B cell (primary cell): ENCODE measurements at regions not wholly inside any gene's neighbourhood (a gene's known extent, or its start where the extent isn't known, plus 50 kb on each side); places are given as distances from the start of the nearest gene placed in this dataset.

Source experiments
- ATAC-seq: fragments of 200-7000 bp; cut with Tn5 transposase; one replicate; pipeline ENCODE4 v1.10.0; 2021; ENCODE audit warnings: low read depth, mild to moderate bottlenecking, moderate number of reproducible peaks, moderate library complexity
- CTCF ChIA-PET: fragments of 350-600 bp; sonication (Branson Sonifier 250); formaldehyde crosslinking; loops from one replicate; lab custom pipeline; 2021; ENCODE audit warnings: antibody characterized with exemption, inconsistent platforms; lab: Charles Lee
- POLR2A ChIA-PET: fragments of 350-600 bp; sonication (Branson Sonifier 250); formaldehyde crosslinking; loops from one replicate; lab custom pipeline; 2021; ENCODE audit warnings: antibody characterized with exemption; lab: Charles Lee
- DNase-seq: peaks from one replicate; pipeline ENCODE4 v3.0.0; 2013
- H2AFZ ChIP-seq: 2 replicates; pipeline ENCODE4 v1.6.1; 2012; ENCODE audit warnings: mild to moderate bottlenecking, low read depth, low read length; ENCODE audit not compliant: insufficient read depth, poor library complexity, severe bottlenecking
- H3K27ac ChIP-seq, 2 donors: 1 replicate in 1 of 2; 2 replicates in 1 of 2; pipeline ENCODE4 v1.5.1; 2012 to 2013; ENCODE audit warnings: low read length in 2 of 2, mild to moderate bottlenecking in 2 of 2, moderate library complexity in 1 of 2
- H3K27me3 ChIP-seq, 4 experiments: fragments of 200-600 bp in 1 of 4; sonication (generic) in 1 of 4; replicated peaks in 1 of 4; 1 replicate in 2 of 4; 2 replicates in 2 of 4; pipeline versions ENCODE4 v1.6.1 to v1.7.0; 2013 to 2016; ENCODE audit warnings: low read length in 3 of 4, mild to moderate bottlenecking in 2 of 4, mixed read lengths in 1 of 4, moderate library complexity in 1 of 4; ENCODE audit not compliant: insufficient read depth in 4 of 4, control insufficient read depth in 3 of 4; ENCODE audit errors: control extremely low read depth in 1 of 4
- H3K36me3 ChIP-seq, 2 experiments: replicated peaks in 1 of 2; 1 replicate in 1 of 2; 2 replicates in 1 of 2; pipeline versions ENCODE4 v1.6.1 to v1.7.1; 2013; ENCODE audit warnings: low read length in 1 of 2; ENCODE audit not compliant: insufficient read depth in 2 of 2, control insufficient read depth in 1 of 2; ENCODE audit errors: control extremely low read depth in 1 of 2, extremely low read depth in 1 of 2
- H3K4me1 ChIP-seq, 2 donors: fragments of 200-600 bp in 1 of 2; sonication (generic) in 1 of 2; 1 replicate in 1 of 2; 2 replicates in 1 of 2; pipeline versions ENCODE4 v1.5.1 to v1.6.1; 2013 to 2017; ENCODE audit warnings: low read length in 2 of 2; ENCODE audit not compliant: control insufficient read depth in 2 of 2, insufficient read depth in 2 of 2
- H3K4me2 ChIP-seq: replicated peaks from 2 replicates; pipeline ENCODE3; 2012; ENCODE audit warnings: mild to moderate bottlenecking, low read depth, low read length; ENCODE audit not compliant: poor library complexity, severe bottlenecking
- H3K4me3 ChIP-seq, 5 experiments: fragments of 200-600 bp in 1 of 5; sonication (generic) in 1 of 5; 1 replicate in 3 of 5; 2 replicates in 2 of 5; pipeline versions ENCODE4 v1.5.1 to v1.7.0; 2011 to 2016; ENCODE audit warnings: low read length in 4 of 5, mild to moderate bottlenecking in 4 of 5, low read depth in 2 of 5, control low read depth in 1 of 5, moderate library complexity in 1 of 5; ENCODE audit not compliant: insufficient read depth in 1 of 5; ENCODE audit errors: control extremely low read depth in 1 of 5, extremely low read depth in 1 of 5
- H3K79me2 ChIP-seq: fragments of 200-600 bp; sonication (generic); one replicate; pipeline ENCODE4 v1.6.0; 2016; ENCODE audit warnings: low read length; ENCODE audit not compliant: control insufficient read depth, insufficient read depth
- H3K9ac ChIP-seq: fragments of 200-600 bp; sonication (generic); 2 replicates; pipeline ENCODE4 v1.6.1; 2017; ENCODE audit warnings: mild to moderate bottlenecking, low read length, moderate library complexity
- H3K9me3 ChIP-seq, 3 donors: one replicate each; pipeline versions ENCODE4 v1.6.1 to v1.7.1; 2013; ENCODE audit warnings: low read length in 2 of 3; ENCODE audit not compliant: control insufficient read depth in 2 of 3, insufficient read depth in 1 of 3; ENCODE audit errors: control extremely low read depth in 1 of 3
- H4K20me1 ChIP-seq: 2 replicates; pipeline ENCODE4 v1.6.0; 2012; ENCODE audit warnings: mild to moderate bottlenecking, low read length; ENCODE audit not compliant: insufficient read depth, control insufficient read depth, poor library complexity, severe bottlenecking
- H3K27ac Mint-ChIP-seq: one replicate; pipeline ENCODE4 v1.8.0; 2021; ENCODE audit warnings: mixed read lengths
- H3K27me3 Mint-ChIP-seq: one replicate; pipeline ENCODE4 v1.8.0; 2021; ENCODE audit warnings: mixed read lengths
- H3K4me1 Mint-ChIP-seq: one replicate; pipeline ENCODE4 v1.8.0; 2021; ENCODE audit warnings: mixed read lengths
- H3K4me3 Mint-ChIP-seq: one replicate; pipeline ENCODE4 v1.8.0; 2021; ENCODE audit warnings: mixed read lengths
- H3K9me3 Mint-ChIP-seq: one replicate; pipeline ENCODE4 v1.8.0; 2022; ENCODE audit warnings: mixed read lengths; ENCODE audit not compliant: insufficient read depth
- EZH2 ChIP-seq: IDR thresholded peaks from 2 replicates; pipeline ENCODE4 v1.6.1; 2012; ENCODE audit warnings: borderline replicate concordance, low read depth, mild to moderate bottlenecking, moderate library complexity, low read length; ENCODE audit not compliant: insufficient read depth, poor library complexity, severe bottlenecking
- WGBS: methylation state at CpG from one replicate; pipeline ENCODE4 v1.1.5; 2013; ENCODE audit warnings: missing lambda C conversion rate; ENCODE audit not compliant: insufficient coverage; 5-methylcytosine and 5-hydroxymethylcytosine counted together
- intact Hi-C: fragments of 100-400 bp; cut with micrococcal nuclease; formaldehyde crosslinking; loops from one replicate; pipeline ENCODE4 v1.10.0; 2022
- TF ChIP-seq, protein P1 (sequence below): fragments of 200-600 bp; IDR thresholded peaks from one replicate; pipeline ENCODE4 v1.8.0; 2022; ENCODE audit warnings: antibody characterized with exemption, mild to moderate bottlenecking

DNA sequence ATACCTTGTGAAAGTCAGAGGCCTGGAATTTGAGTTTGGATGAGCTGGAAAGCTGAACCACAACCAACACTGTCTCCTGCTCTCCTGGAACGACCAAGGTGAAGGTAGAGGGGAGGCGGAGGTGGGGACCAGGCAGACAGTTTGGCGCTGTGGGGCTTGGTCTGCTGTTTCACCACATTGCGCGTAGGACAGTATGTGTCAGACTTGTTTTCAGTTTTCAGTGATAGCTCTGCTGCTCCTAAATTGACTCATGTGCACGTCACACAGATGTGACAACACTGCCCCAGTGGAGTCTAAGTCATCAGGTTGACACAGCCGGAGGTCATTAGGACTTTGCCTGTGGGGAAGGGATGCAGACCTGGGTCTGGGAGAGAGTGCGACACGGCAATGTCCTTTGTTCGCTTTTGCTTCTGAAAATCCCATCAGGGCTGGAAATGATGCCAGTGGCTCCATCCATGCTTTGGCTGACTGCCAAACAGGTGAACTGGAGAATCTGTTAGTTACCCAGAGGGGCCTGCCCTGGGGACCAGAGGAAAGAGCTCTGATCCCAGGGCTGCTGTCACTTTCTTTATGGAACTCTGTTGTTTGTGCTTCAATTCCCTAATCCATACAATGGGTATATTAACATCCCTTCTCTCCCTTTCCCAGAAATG lies 255.5 kb downstream of the CDC5L start:
- DNase-seq (no peak), ATAC-seq (no peak)
- intact Hi-C loops, result no loop called here
- H3K4me2 ChIP-seq, result no peak overlapping the region
- Mint-ChIP-seq H3K4me1 (no peaks in the 10 kb centered on the region), H3K9me3 (no peaks in the 10 kb centered on the region), H3K27ac (no peak overlapping the region), H3K4me3 (no peak overlapping the region), H3K27me3 (peaks cover 5% of the 10 kb centered on the region)
- no peaks in the 10 kb centered on the region for H3K79me2 ChIP-seq
- no peaks in the 10 kb centered on the region for H3K27me3 ChIP-seq
- ChIA-PET CTCF (interaction anchor here (3.1 kb wide), 1 partner anchor 13 kb away, joined by 8 read pairs; no protein-coding TSS in a partner anchor), POLR2A (no interaction called here)
- H2AFZ ChIP-seq, result no peak overlapping the region
- no peaks in the 10 kb centered on the region for H3K4me1 ChIP-seq
- H3K27ac ChIP-seq, result no peak overlapping the region
- H3K4me3 ChIP-seq, result no peak overlapping the region
- no peaks in the 10 kb centered on the region for H3K9me3 ChIP-seq
- no peaks in the 10 kb centered on the region for H4K20me1 ChIP-seq
- no peaks in the 10 kb centered on the region for H3K36me3 ChIP-seq
- WGBS, result 89% methylated on average over 9 of the region's 10 CpGs
- TF ChIP-seq, protein P1, sequence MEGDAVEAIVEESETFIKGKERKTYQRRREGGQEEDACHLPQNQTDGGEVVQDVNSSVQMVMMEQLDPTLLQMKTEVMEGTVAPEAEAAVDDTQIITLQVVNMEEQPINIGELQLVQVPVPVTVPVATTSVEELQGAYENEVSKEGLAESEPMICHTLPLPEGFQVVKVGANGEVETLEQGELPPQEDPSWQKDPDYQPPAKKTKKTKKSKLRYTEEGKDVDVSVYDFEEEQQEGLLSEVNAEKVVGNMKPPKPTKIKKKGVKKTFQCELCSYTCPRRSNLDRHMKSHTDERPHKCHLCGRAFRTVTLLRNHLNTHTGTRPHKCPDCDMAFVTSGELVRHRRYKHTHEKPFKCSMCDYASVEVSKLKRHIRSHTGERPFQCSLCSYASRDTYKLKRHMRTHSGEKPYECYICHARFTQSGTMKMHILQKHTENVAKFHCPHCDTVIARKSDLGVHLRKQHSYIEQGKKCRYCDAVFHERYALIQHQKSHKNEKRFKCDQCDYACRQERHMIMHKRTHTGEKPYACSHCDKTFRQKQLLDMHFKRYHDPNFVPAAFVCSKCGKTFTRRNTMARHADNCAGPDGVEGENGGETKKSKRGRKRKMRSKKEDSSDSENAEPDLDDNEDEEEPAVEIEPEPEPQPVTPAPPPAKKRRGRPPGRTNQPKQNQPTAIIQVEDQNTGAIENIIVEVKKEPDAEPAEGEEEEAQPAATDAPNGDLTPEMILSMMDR, result no peak
- no peak for TF ChIP-seq EZH2
- H3K9ac ChIP-seq, result no peak overlapping the region

DNA sequence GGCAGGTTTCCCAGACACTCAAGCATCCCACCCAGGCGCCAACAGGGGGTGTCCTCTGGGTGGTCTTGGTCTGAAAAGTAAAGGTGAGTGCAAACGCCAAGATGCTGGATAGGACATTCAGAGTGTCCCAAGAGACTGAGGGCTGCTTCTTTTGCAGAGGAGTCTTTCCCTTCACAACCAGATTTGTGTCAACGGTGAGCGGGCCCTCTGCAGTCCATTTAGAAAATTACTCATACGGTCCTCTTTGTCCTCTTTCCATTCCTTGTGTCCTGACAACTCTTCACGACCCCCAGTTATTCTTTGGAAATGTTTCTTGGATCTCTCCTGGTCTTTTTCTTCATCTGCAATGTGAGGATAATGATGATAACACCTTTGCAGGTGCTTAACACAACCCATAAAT lies 257.8 kb downstream of the CDC5L start:
- intact Hi-C loops, result no loop called here
- ATAC-seq (no peak), DNase-seq (no peak)
- POLR2A ChIA-PET, result interaction anchor here (0.7 kb wide), 1 partner anchor 816 kb away, joined by 4 read pairs; no protein-coding TSS in a partner anchor
- H4K20me1 ChIP-seq, result no peaks in the 10 kb centered on the region
- no peaks in the 10 kb centered on the region for H3K9me3 ChIP-seq
- no peak overlapping the region for H3K4me3 ChIP-seq
- TF ChIP-seq EZH2, result no peak
- TF ChIP-seq, protein P1, result no peak
- no peak overlapping the region for H2AFZ ChIP-seq
- no peaks in the 10 kb centered on the region for H3K27me3 ChIP-seq
- H3K36me3 ChIP-seq, result no peaks in the 10 kb centered on the region
- no peaks in the 10 kb centered on the region for H3K4me1 ChIP-seq
- H3K79me2 ChIP-seq, result no peaks in the 10 kb centered on the region
- H3K4me3 Mint-ChIP-seq, result no peak overlapping the region
- H3K9ac ChIP-seq, result no peak overlapping the region
- H3K9me3 Mint-ChIP-seq, result no peaks in the 10 kb centered on the region
- no peak overlapping the region for H3K27ac ChIP-seq
- CTCF ChIA-PET, result no interaction called here
- WGBS, result 86% methylated on average over 2 of the region's 6 CpGs
- no peak overlapping the region for H3K4me2 ChIP-seq
- H3K27me3 Mint-ChIP-seq, result peaks cover 10% of the 10 kb centered on the region
- H3K4me1 Mint-ChIP-seq, result no peaks in the 10 kb centered on the region
- H3K27ac Mint-ChIP-seq, result no peak overlapping the region
